GM12878 (cell line): ENCODE measurements at regions not wholly inside any gene's neighbourhood (a gene's known extent, or its start where the extent isn't known, plus 50 kb on each side); places are given as distances from the start of the nearest gene placed in this dataset.

Experiments used
- ATAC-seq: fragments of 200-7000 bp; cut with Tn5 transposase; 3 replicates; pipeline ENCODE4 v1.9.1; 2020; ENCODE audit warnings: mild to moderate bottlenecking, moderate library complexity
- BruUV-seq: library from RNA; stranded (reverse); fragments of 400-500 nt; replicated peaks from 2 replicates; lab custom pipeline; 2021; lab: Mats Ljungman, UMichigan
- CTCF ChIA-PET: fragments of 300-600 bp; sonication (Branson Sonifier 250); formaldehyde crosslinking; extraction: SDS; loops from one replicate; lab custom pipeline; 2021; ENCODE audit warnings: inconsistent platforms; lab: Yijun Ruan, JAX
- POLR2A ChIA-PET: fragments of 350-600 bp; formaldehyde crosslinking; extraction: SDS; loops from one replicate; lab custom pipeline; 2021; ENCODE audit warnings: inconsistent platforms; lab: Charles Lee
- RAD21 ChIA-PET: fragments of 300-600 bp; sonication (Branson Sonifier 250); formaldehyde crosslinking; loops from one replicate; lab custom pipeline; 2023; ENCODE audit warnings: antibody characterized with exemption; ENCODE audit not compliant: unreplicated experiment; lab: Charles Lee
- SMC1A ChIA-PET: fragments of 300-600 bp; sonication (Branson Sonifier 250); formaldehyde crosslinking; loops from one replicate; lab custom pipeline; 2023; ENCODE audit not compliant: unreplicated experiment, uncharacterized antibody; lab: Charles Lee
- DNase-seq: peaks from one replicate; pipeline ENCODE4 v3.0.0-alpha.2; 2011; ENCODE audit warnings: low read depth, low spot score
- FAIRE-seq: peaks from 3 replicates; lab custom pipeline; 2011; peaks lifted over from hg19 to GRCh38; lab: Jason Lieb, UNC
- H2AFZ ChIP-seq: 2 replicates; pipeline ENCODE4 v1.6.0; 2011; ENCODE audit warnings: low read depth, low read length, control low read depth; ENCODE audit not compliant: control insufficient read depth
- H3K27ac ChIP-seq: 2 replicates; pipeline ENCODE4 v1.5.1; 2011; ENCODE audit warnings: control low read depth; ENCODE audit not compliant: control insufficient read depth, insufficient read depth
- H3K27me3 ChIP-seq, 2 experiments: replicated peaks in 1 of 2; 2 replicates each; pipeline versions ENCODE4 v1.6.0 to v1.6.1; 2011; ENCODE audit warnings: low read length in 1 of 2; ENCODE audit not compliant: control insufficient read depth in 2 of 2, insufficient read depth in 2 of 2
- H3K36me3 ChIP-seq, 2 experiments: 2 replicates each; pipeline ENCODE4 v1.5.1; 2011; ENCODE audit warnings: low read length in 1 of 2; ENCODE audit not compliant: control insufficient read depth in 2 of 2, insufficient read depth in 2 of 2
- H3K4me1 ChIP-seq: 2 replicates; pipeline ENCODE4 v1.6.1; 2011; ENCODE audit warnings: mild to moderate bottlenecking, low read length, moderate library complexity, mixed read lengths; ENCODE audit not compliant: control insufficient read depth, insufficient read depth
- H3K4me2 ChIP-seq: 2 replicates; pipeline ENCODE4 v1.6.0; 2011; ENCODE audit warnings: control low read depth; ENCODE audit not compliant: control insufficient read depth, insufficient read depth
- H3K4me3 ChIP-seq: fragments of 200-600 bp; sonication (generic); 2 replicates; pipeline ENCODE4 v1.5.1; 2016
- H3K79me2 ChIP-seq: 2 replicates; pipeline ENCODE4 v1.6.0; 2011; ENCODE audit warnings: low read length; ENCODE audit not compliant: control insufficient read depth, insufficient read depth
- H3K9ac ChIP-seq: 2 replicates; pipeline ENCODE4 v1.8.0; 2011; ENCODE audit warnings: low read length, control low read depth, mixed read lengths; ENCODE audit not compliant: control insufficient read depth, insufficient read depth
- H3K9me3 ChIP-seq: replicated peaks from 3 replicates; pipeline ENCODE4 v1.5.1; 2011; ENCODE audit warnings: mild to moderate bottlenecking, low read length; ENCODE audit not compliant: control insufficient read depth, insufficient read depth
- H4K20me1 ChIP-seq: 2 replicates; pipeline ENCODE4 v1.6.0; 2011; ENCODE audit not compliant: control insufficient read depth, insufficient read depth
- ATF7 ChIP-seq: fragments of 450-650 bp; IDR thresholded peaks from 2 replicates; pipeline ENCODE4 v1.6.1; 2016; ENCODE audit warnings: low read depth, mild to moderate bottlenecking
- BRCA1 ChIP-seq: IDR thresholded peaks from 2 replicates; pipeline ENCODE4 v1.6.1; 2011; ENCODE audit warnings: low read depth, low read length, improper control_type of control experiment
- CREB1 ChIP-seq: IDR thresholded peaks from 2 replicates; pipeline ENCODE4 v1.6.1; 2012; ENCODE audit warnings: low read depth, mild to moderate bottlenecking, inconsistent platforms
- DPF2 ChIP-seq: fragments of 450-650 bp; IDR thresholded peaks from 2 replicates; pipeline ENCODE4 v1.6.1; 2017; ENCODE audit warnings: mild to moderate bottlenecking
- HDAC6 ChIP-seq: fragments of 200-600 bp; sonication (generic); IDR thresholded peaks from one replicate; pipeline ENCODE4 v1.8.0; 2017; ENCODE audit warnings: antibody characterized with exemption; ENCODE audit not compliant: unreplicated experiment
- JUNB ChIP-seq: IDR thresholded peaks from 2 replicates; pipeline ENCODE4 v1.6.1; 2016; ENCODE audit warnings: antibody characterized with exemption, mild to moderate bottlenecking
- RB1 ChIP-seq: fragments of 450-650 bp; formaldehyde crosslinking; IDR thresholded peaks from 2 replicates; pipeline ENCODE4 v1.6.1; 2017; ENCODE audit warnings: mild to moderate bottlenecking, borderline replicate concordance
- SMAD1 ChIP-seq: fragments of 450-650 bp; IDR thresholded peaks from 2 replicates; pipeline ENCODE4 v1.6.1; 2018; ENCODE audit warnings: mild to moderate bottlenecking, low read depth; ENCODE audit not compliant: partially characterized antibody
- SREBF2 ChIP-seq: IDR thresholded peaks from 2 replicates; pipeline ENCODE4 v1.6.1; 2012; ENCODE audit warnings: mild to moderate bottlenecking, low read length
- SRF ChIP-seq, 2 experiments: IDR thresholded peaks; 2 replicates each; pipeline ENCODE4 v1.6.1; 2011; ENCODE audit warnings: low read depth in 2 of 2, low read length in 2 of 2, mild to moderate bottlenecking in 1 of 2, moderate library complexity in 1 of 2
- ZBTB11 ChIP-seq: fragments of 450-650 bp; formaldehyde crosslinking; IDR thresholded peaks from 2 replicates; pipeline ENCODE4 v1.5.0; 2022; ENCODE audit warnings: mild to moderate bottlenecking, missing genetic modification characterization
- ZZZ3 ChIP-seq: IDR thresholded peaks from 2 replicates; pipeline ENCODE4 v1.6.1; 2011; ENCODE audit warnings: low read depth; ENCODE audit not compliant: control insufficient read depth, insufficient read length
- WGBS: methylation state at CpG from one replicate; pipeline ENCODE4 v1.1.6; 2016; ENCODE audit warnings: low lambda C conversion rate; ENCODE audit not compliant: insufficient replicate concordance, insufficient coverage; ENCODE audit errors: missing lambda C conversion rate; 5-methylcytosine and 5-hydroxymethylcytosine counted together
- in situ Hi-C: fragments of 300-500 bp; cut with MboI; formaldehyde crosslinking; loops from 9 replicates; pipeline ENCODE4 v1.14.3; 2018; ENCODE audit warnings: mixed read lengths
- intact Hi-C: fragments of 100-400 bp; cut with micrococcal nuclease; formaldehyde crosslinking; loops from one replicate; pipeline ENCODE4 v1.14.2; 2022; ENCODE audit not compliant: unreplicated experiment
- TF ChIP-seq, protein P1 (sequence below): fragments of 450-650 bp; IDR thresholded peaks from 2 replicates; pipeline ENCODE4 v1.6.1; 2017; ENCODE audit warnings: mild to moderate bottlenecking, low read depth, inconsistent platforms; ENCODE audit not compliant: poor library complexity, severe bottlenecking

DNA sequence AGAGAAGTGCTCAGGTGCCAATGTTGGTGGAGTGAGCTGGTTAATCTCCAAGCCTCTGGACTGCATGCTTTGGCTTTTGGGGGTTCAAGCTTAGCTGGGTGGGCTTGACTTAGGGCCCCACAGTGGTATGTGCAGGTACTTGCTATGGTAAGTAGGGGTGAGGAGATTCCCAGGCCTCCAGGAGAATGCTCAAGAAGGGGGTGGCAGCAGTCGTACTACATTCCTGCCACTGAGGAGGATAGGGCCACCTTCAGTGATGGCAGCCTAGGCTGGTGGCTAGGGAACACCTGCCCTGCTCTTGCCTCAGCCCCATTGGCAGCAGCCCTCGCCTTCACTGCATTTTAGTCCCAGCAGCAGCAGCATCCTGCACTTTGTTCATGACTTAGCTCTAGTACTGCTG lies 55.6 kb upstream of the MYL1 start:
- Histone ChIP-seq H3K4me1 (no peaks in the 10 kb centered on the region), H3K9ac (no peak overlapping the region), H2AFZ (no peak overlapping the region), H3K27me3 (no peaks in the 10 kb centered on the region; a peak in 1 of 4 replicates), H3K27ac (no peak overlapping the region), H3K79me2 (no peaks in the 10 kb centered on the region), H3K36me3 (no peaks in the 10 kb centered on the region), H3K9me3 (no peaks in the 10 kb centered on the region), H3K4me3 (no peak overlapping the region), H3K4me2 (no peak overlapping the region), H4K20me1 (no peaks in the 10 kb centered on the region)
- intact Hi-C loops = no loop called here
- no TSS peak for BruUV-seq
- RAD21 ChIA-PET = no interaction called here
- POLR2A ChIA-PET = no interaction called here
- ATAC-seq (no peak), DNase-seq (no peak), FAIRE-seq (no peak)
- CTCF ChIA-PET = no interaction called here
- TF ChIP-seq ATF7 (no peak), JUNB (no peak), CREB1 (no peak), DPF2 (no peak), BRCA1 (no peak), RB1 (no peak), SRF (IDR thresholded peaks at IDR 0.05; ENCODE audit: low read depth in 2 of 2, low read length in 2 of 2) (no peak), ZZZ3 (no peak), SMAD1 (no peak), HDAC6 (no peak), ZBTB11 (no peak), SREBF2 (no peak)
- TF ChIP-seq, protein P1, sequence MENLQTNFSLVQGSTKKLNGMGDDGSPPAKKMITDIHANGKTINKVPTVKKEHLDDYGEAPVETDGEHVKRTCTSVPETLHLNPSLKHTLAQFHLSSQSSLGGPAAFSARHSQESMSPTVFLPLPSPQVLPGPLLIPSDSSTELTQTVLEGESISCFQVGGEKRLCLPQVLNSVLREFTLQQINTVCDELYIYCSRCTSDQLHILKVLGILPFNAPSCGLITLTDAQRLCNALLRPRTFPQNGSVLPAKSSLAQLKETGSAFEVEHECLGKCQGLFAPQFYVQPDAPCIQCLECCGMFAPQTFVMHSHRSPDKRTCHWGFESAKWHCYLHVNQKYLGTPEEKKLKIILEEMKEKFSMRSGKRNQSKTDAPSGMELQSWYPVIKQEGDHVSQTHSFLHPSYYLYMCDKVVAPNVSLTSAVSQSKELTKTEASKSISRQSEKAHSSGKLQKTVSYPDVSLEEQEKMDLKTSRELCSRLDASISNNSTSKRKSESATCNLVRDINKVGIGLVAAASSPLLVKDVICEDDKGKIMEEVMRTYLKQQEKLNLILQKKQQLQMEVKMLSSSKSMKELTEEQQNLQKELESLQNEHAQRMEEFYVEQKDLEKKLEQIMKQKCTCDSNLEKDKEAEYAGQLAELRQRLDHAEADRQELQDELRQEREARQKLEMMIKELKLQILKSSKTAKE = no peak
- WGBS = 17% methylated on average over 2 of the region's 2 CpGs
- SMC1A ChIA-PET = interaction anchor here (0.5 kb wide), 1 partner anchor 18 kb away, joined by 3 read pairs; no protein-coding TSS in a partner anchor
- in situ Hi-C loops = no loop called here
